ENCODE measurements at regions not wholly inside any gene's neighbourhood (a gene's known extent, or its start where the extent isn't known, plus 50 kb on each side); places are given as distances from the start of the nearest gene placed in this dataset.

DNA sequence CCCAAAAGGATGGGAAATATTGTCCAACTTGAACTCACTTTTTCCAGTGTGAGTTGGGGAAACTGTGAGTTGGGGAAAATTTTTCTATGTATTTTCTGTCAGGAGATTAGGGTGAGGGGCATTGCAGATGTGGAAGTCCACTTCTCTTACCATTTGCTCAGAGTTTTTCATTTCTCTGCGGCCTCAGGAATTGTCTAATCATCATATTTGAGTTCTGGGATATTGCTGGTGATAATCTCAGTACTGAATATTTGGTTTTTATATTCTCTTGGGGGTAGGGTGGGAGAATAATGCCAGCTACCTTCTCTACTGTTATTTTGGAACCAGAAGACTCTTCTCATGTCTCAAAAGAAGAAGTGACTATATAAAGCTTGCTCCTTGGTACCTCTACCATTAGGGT, 141.3 kb upstream of the SLC13A1 start:
- Histone ChIP-seq H3K27ac (ENCODE audit: low read depth in 2 of 2, low read length in 1 of 2) (no peak overlapping the region), H3K9ac (no peak overlapping the region), H3K4me3 (ENCODE audit: low read depth in 2 of 2, low read length in 1 of 2) (no peak overlapping the region), H3K9me2 (0 out of 2 replicates have a peak, but pooled peaks cover 4% of the 10 kb centered on the region), H4K20me1 (ENCODE audit: insufficient read depth) (no peaks in the 10 kb centered on the region), H2AFZ (ENCODE audit: low read depth) (no peak overlapping the region), H3F3A (replicated peaks; ENCODE audit: insufficient read depth) (no peaks in the 10 kb centered on the region), H3K4me2 (no peak overlapping the region), H3K36me3 (replicated peaks in 1 of 2; ENCODE audit: control insufficient read depth in 1 of 2, insufficient read depth in 2 of 2, low read length in 1 of 2) (no peaks in the 10 kb centered on the region), H3K79me2 (ENCODE audit: insufficient read depth) (no peaks in the 10 kb centered on the region), H3K27me3 (ENCODE audit: insufficient read depth) (no peaks in the 10 kb centered on the region), H3K9me3 (no peaks in the 10 kb centered on the region), H3K4me1 (ENCODE audit: control insufficient read depth in 1 of 2, insufficient read depth in 2 of 2, low read depth in 1 of 2, low read length in 1 of 2) (no peaks in the 10 kb centered on the region)
- POLR2A ChIA-PET = no interaction called here
- no peak for DNase-seq
- TF ChIP-seq TAF1 (IDR thresholded peaks at IDR 0.05; ENCODE audit: borderline replicate concordance, low read depth, low read length) = no peak
- TF ChIP-seq YY1 (IDR thresholded peaks at IDR 0.05; ENCODE audit: low read depth) = no peak
- TF ChIP-seq EP300 (IDR thresholded peaks at IDR 0.05; ENCODE audit: borderline replicate concordance in 1 of 2, low read depth in 1 of 2, low read length in 1 of 2) = no peak
- TF ChIP-seq, protein P1, sequence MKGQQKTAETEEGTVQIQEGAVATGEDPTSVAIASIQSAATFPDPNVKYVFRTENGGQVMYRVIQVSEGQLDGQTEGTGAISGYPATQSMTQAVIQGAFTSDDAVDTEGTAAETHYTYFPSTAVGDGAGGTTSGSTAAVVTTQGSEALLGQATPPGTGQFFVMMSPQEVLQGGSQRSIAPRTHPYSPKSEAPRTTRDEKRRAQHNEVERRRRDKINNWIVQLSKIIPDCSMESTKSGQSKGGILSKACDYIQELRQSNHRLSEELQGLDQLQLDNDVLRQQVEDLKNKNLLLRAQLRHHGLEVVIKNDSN (IDR thresholded peaks at IDR 0.05; ENCODE audit: borderline replicate concordance, low read depth) = no peak
- no peak for TF ChIP-seq FOSL2 (IDR thresholded peaks at IDR 0.05; ENCODE audit: borderline replicate concordance, low read depth)
- no peak for TF ChIP-seq MEF2A (IDR thresholded peaks at IDR 0.05; ENCODE audit: borderline replicate concordance, low read depth)
- no peak for TF ChIP-seq EZH2phosphoT487 (IDR thresholded peaks at IDR 0.05; ENCODE audit: borderline replicate concordance, low read depth)
- 23% methylated on average over 1 of the region's 1 CpG for WGBS (ENCODE audit: low lambda C conversion rate)
- CTCF ChIA-PET = interaction anchor here (1.7 to 1.9 kb wide), 2 partner anchors 10 to 14 kb away, joined by 5 to 6 read pairs; no protein-coding TSS in a partner anchor

DNA sequence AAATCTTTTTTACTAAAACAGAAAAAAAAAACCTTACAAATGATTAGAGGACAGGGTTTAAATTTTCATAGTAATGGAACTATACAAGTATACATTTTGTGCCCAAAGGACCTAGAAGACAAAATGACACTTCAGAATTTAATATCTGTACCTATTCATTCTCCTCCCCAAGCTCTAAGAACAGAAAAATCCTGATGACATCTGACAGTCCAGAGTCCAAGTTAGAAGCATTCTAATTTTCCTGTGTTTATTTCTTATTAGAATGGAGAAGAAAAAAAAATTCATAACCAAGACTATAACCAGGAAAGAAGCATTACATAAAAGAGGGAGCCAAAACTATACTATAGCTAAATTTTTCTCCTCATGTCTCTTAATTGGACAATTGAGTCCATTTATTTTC, 138.9 kb upstream of the SLC13A1 start:
- Histone ChIP-seq H3K27ac (ENCODE audit: low read depth in 2 of 2, low read length in 1 of 2) (no peak overlapping the region), H2AFZ (ENCODE audit: low read depth) (no peak overlapping the region), H3K79me2 (ENCODE audit: insufficient read depth) (no peaks in the 10 kb centered on the region), H3K4me1 (ENCODE audit: control insufficient read depth in 1 of 2, insufficient read depth in 2 of 2, low read depth in 1 of 2, low read length in 1 of 2) (no peaks in the 10 kb centered on the region), H3K9ac (no peak overlapping the region), H4K20me1 (ENCODE audit: insufficient read depth) (no peaks in the 10 kb centered on the region), H3K4me2 (no peak overlapping the region), H3F3A (replicated peaks; ENCODE audit: insufficient read depth) (no peaks in the 10 kb centered on the region), H3K4me3 (ENCODE audit: low read depth in 2 of 2, low read length in 1 of 2) (no peak overlapping the region), H3K27me3 (ENCODE audit: insufficient read depth) (no peaks in the 10 kb centered on the region), H3K36me3 (replicated peaks in 1 of 2; ENCODE audit: control insufficient read depth in 1 of 2, insufficient read depth in 2 of 2, low read length in 1 of 2) (no peaks in the 10 kb centered on the region), H3K9me2 (0 out of 2 replicates have a peak, but pooled peaks cover 4% of the 10 kb centered on the region), H3K9me3 (no peaks in the 10 kb centered on the region)
- TF ChIP-seq RXRA (IDR thresholded peaks at IDR 0.05; ENCODE audit: borderline replicate concordance, low read depth) (no peak), RAD21 (IDR thresholded peaks at IDR 0.05; ENCODE audit: low read length) (no peak), TAF1 (IDR thresholded peaks at IDR 0.05; ENCODE audit: borderline replicate concordance, low read depth, low read length) (no peak), POLR2AphosphoS5 (IDR thresholded peaks at IDR 0.05; ENCODE audit: low read depth, low read length) (no peak), ELF1 (IDR thresholded peaks at IDR 0.05) (no peak), MXI1 (IDR thresholded peaks at IDR 0.05; ENCODE audit: low read depth, low read length) (no peak), NFIC (IDR thresholded peaks at IDR 0.05; ENCODE audit: borderline replicate concordance) (no peak)
- TF ChIP-seq, protein P2, sequence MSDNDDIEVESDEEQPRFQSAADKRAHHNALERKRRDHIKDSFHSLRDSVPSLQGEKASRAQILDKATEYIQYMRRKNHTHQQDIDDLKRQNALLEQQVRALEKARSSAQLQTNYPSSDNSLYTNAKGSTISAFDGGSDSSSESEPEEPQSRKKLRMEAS (IDR thresholded peaks at IDR 0.05; ENCODE audit: low read depth) = no peak
- TF ChIP-seq, protein P3, sequence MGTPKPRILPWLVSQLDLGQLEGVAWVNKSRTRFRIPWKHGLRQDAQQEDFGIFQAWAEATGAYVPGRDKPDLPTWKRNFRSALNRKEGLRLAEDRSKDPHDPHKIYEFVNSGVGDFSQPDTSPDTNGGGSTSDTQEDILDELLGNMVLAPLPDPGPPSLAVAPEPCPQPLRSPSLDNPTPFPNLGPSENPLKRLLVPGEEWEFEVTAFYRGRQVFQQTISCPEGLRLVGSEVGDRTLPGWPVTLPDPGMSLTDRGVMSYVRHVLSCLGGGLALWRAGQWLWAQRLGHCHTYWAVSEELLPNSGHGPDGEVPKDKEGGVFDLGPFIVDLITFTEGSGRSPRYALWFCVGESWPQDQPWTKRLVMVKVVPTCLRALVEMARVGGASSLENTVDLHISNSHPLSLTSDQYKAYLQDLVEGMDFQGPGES (IDR thresholded peaks at IDR 0.05; ENCODE audit: low read depth, low read length) = no peak
- TF ChIP-seq, protein P4, sequence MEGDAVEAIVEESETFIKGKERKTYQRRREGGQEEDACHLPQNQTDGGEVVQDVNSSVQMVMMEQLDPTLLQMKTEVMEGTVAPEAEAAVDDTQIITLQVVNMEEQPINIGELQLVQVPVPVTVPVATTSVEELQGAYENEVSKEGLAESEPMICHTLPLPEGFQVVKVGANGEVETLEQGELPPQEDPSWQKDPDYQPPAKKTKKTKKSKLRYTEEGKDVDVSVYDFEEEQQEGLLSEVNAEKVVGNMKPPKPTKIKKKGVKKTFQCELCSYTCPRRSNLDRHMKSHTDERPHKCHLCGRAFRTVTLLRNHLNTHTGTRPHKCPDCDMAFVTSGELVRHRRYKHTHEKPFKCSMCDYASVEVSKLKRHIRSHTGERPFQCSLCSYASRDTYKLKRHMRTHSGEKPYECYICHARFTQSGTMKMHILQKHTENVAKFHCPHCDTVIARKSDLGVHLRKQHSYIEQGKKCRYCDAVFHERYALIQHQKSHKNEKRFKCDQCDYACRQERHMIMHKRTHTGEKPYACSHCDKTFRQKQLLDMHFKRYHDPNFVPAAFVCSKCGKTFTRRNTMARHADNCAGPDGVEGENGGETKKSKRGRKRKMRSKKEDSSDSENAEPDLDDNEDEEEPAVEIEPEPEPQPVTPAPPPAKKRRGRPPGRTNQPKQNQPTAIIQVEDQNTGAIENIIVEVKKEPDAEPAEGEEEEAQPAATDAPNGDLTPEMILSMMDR (IDR thresholded peaks at IDR 0.05) = no peak
- TF ChIP-seq, protein P1 (IDR thresholded peaks at IDR 0.05; ENCODE audit: borderline replicate concordance, low read depth) = no peak
- TF ChIP-seq, protein P5, sequence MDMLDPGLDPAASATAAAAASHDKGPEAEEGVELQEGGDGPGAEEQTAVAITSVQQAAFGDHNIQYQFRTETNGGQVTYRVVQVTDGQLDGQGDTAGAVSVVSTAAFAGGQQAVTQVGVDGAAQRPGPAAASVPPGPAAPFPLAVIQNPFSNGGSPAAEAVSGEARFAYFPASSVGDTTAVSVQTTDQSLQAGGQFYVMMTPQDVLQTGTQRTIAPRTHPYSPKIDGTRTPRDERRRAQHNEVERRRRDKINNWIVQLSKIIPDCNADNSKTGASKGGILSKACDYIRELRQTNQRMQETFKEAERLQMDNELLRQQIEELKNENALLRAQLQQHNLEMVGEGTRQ (IDR thresholded peaks at IDR 0.05; ENCODE audit: borderline replicate concordance, low read depth, low read length) = no peak
- ChIA-PET POLR2A (no interaction called here), CTCF (no interaction called here)
- DNase-seq = no peak

Data from SK-N-SH (cell line).